ENCODE measurements at regions not wholly inside any gene's neighbourhood (a gene's known extent, or its start where the extent isn't known, plus 50 kb on each side); places are given as distances from the start of the nearest gene placed in this dataset.
"Not testable (repeated sequence)": the region's sequence is repeated elsewhere in the genome, so short reads cannot be mapped to it uniquely, and the experiment has no call there.

DNA sequence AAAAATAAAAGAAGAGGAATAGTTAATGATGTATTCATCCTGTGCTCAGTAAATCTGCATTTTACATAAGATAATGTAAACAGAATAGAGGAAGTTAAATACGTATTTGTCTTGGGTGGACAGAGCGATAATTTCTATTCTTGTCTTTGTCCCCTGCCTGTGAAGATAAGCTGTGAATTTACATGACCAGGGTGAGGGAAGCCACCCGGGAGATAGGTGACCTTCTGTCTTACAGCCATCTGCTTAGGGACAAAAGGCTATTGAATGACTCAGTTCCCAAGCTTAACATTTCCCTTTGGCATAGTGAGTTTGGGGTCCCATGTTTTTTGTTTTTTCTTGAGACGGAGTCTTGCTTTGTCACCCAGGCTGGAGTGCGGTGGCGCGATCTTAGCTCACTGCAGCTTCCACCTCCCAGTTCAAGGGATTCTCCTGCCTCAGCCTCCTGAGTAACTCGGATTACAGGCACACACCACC lies 88.7 kb upstream of the KCTD7 start:
- no peak for DNase-seq (ENCODE audit: low spot score)

DNA sequence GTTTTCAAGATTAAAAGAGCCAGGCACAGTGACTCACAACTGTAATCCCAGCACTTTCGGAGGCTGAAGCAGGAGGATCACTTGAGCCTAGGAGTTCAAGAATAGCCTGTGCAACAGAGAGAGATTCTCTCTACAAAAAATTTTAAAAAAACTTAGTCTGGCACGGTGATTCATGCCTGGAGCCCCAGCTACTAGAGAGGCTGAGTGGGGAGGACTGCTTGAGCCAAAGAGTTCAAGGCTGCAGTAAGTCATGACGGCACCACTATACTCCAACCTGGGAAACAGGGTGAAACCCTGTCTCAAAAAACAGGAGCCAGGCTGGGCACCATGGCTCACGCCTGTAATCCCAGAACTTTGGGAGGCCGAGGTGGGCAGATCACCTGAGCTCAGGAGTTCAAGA lies 86.6 kb upstream of the KCTD7 start:
- DNase-seq (ENCODE audit: low spot score): no peak

- no peak for DNase-seq (ENCODE audit: low spot score)
Observed at GRCh38 chr7:66542528-66543269, 86.0 kb upstream of the KCTD7 start.

GRCh38 chr7:66549466-66549865 lies 79.2 kb upstream of the KCTD7 start:
- DNase-seq (ENCODE audit: low spot score): no peak

GRCh38 chr7:66553001-66553400 lies 75.7 kb upstream of the KCTD7 start:
- DNase-seq (ENCODE audit: low spot score): no peak

GRCh38 chr7:66553675-66554074 lies 75.0 kb upstream of the KCTD7 start:
- DNase-seq (ENCODE audit: low spot score): not testable (repeated sequence)

- not testable (repeated sequence) for DNase-seq (ENCODE audit: low spot score)
Observed at GRCh38 chr7:66554291-66554690, 74.4 kb upstream of the KCTD7 start.

- DNase-seq (ENCODE audit: low spot score): not testable (repeated sequence)
Observed at GRCh38 chr7:66554842-66555430, 73.7 kb upstream of the KCTD7 start.

DNA sequence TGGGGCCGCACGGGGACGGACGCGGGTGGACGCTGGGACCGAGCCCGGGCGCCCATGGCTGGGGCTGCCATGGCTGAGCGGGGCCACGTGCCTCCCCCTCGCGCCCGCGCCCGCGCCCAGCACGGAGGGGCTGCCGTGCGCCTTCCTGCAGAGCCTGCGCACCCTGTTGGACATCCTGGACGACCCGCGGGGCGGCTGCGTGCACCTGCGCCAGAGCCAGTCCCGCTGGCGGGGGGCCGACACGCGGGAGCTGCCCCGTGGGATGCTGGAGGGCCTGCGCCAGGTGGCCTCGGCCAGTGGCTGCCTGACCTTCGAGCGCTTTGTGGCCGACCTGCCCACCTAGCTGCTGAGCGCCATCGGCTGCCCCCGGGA lies 72.5 kb upstream of the KCTD7 start:
- no peak for DNase-seq (ENCODE audit: low spot score)

DNA sequence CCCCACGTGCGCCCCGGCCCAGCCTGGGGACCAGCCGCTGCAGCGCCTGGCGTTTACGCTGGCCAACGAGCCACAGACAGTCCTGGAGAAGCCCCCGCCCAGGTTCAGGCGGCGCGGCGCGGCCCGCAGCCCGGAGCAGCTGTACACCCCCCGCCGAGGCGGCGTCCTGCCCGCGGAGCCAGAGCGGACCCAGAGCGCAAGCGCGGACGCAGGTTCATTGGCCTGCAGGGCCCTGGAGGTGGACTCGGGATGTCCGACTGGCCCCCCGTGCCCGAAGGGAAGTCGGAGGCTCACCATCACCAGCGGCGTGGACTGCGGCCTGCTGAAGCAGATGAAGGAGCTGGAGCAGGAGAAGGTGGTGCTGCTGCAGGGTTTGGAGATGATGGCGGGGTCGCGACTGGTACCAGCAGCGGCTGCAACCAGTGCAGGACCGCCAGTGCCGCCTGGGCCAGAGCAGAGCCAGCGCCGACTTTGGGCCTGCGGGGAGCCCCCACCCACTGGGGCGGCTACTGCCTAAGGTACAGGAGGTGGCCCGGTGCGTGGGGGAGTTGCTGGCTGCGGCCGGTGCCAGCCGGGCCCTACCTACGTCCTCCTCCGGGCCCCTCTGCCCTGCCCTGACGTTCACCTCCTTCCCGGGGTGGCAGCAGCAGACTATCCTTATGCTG lies 72.0 kb upstream of the KCTD7 start:
- DNase-seq (ENCODE audit: low spot score): no peak

- peak; percentile 97 for DNase-seq (ENCODE audit: low spot score)
Observed at GRCh38 chr7:66557214-66558200, 71.2 kb upstream of the KCTD7 start.

GRCh38 chr7:66558201-66558641 lies 70.5 kb upstream of the KCTD7 start:
- no peak for DNase-seq (ENCODE audit: low spot score)

- DNase-seq (ENCODE audit: low spot score): peak; percentile 53
Observed at GRCh38 chr7:66558660-66559465, 69.8 kb upstream of the KCTD7 start.

GRCh38 chr7:66564045-66564444 lies 64.6 kb upstream of the KCTD7 start:
- DNase-seq (ENCODE audit: low spot score): no peak

DNA sequence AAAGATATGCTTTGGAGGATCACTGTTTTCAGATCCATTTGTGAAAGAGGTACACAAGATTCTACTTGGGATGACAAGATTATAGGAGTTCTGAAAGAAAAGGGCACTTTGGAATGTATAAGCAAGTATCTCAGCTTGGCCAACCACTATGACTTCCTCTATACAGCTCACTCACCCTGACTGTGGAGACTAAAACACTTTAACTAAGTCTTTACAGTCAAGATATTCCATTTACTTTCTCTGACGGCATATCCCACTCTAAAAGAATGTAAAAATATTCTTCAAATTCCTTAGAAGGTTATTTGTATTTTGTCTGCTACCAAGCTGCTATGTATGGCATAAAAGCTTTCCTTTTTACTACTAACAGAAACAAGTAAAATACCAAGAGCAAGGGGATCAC lies 58.5 kb upstream of the KCTD7 start:
- DNase-seq (ENCODE audit: low spot score): not testable (repeated sequence)

- DNase-seq (ENCODE audit: low spot score): no peak
Observed at GRCh38 chr7:66571568-66571967, 57.1 kb upstream of the KCTD7 start.

GRCh38 chr7:66573782-66574495 lies 54.7 kb upstream of the KCTD7 start:
- not testable (repeated sequence) for DNase-seq (ENCODE audit: low spot score)

- DNase-seq (ENCODE audit: low spot score): not testable (repeated sequence)
Observed at GRCh38 chr7:66574768-66575167, 53.9 kb upstream of the KCTD7 start.

DNA sequence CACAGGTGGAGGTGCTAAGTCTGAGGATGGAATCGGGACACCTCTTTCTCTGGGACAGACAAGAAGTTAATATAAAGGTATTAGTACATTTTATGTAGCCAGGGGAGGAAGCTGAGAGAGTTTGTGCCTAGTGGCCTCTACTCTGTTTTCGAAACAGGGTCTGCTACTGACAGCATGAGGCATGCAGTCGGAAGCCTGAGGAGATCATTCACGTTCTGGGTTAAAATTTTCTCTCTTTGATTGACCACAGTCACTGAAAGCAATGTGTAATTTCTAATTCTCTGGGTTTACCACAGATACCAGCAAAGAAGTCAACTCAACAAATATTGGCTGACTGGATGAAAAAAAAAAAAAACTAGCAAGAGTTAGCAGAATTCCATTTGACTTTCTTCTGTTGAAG lies 53.3 kb upstream of the KCTD7 start:
- no peak for DNase-seq (ENCODE audit: low spot score)

GRCh38 chr7:66576646-66577045 lies 52.0 kb upstream of the KCTD7 start:
- no peak for DNase-seq (ENCODE audit: low spot score)

All from HuH-7 (cell line).